Ishikawa (cell line): ENCODE measurements at regions not wholly inside any gene's neighbourhood (a gene's known extent, or its start where the extent isn't known, plus 50 kb on each side); places are given as distances from the start of the nearest gene placed in this dataset.

Experiments used
- CEBPB ChIP-seq: IDR thresholded peaks from 2 replicates; pipeline ENCODE4 v1.6.1; 2012
- CREB1 ChIP-seq: IDR thresholded peaks from 2 replicates; pipeline ENCODE4 v1.6.1; 2012; ENCODE audit warnings: low read depth
- EGR1 ChIP-seq: IDR thresholded peaks from 2 replicates; pipeline ENCODE4 v1.6.1; 2012
- EP300 ChIP-seq: IDR thresholded peaks from 2 replicates; pipeline ENCODE4 v1.6.1; 2012; ENCODE audit warnings: borderline replicate concordance
- FOXM1 ChIP-seq: IDR thresholded peaks from 2 replicates; pipeline ENCODE4 v1.6.1; 2012; ENCODE audit warnings: low read depth, borderline replicate concordance
- NFIC ChIP-seq: IDR thresholded peaks from 2 replicates; pipeline ENCODE4 v1.6.1; 2012
- RAD21 ChIP-seq: IDR thresholded peaks from 2 replicates; pipeline ENCODE4 v1.6.1; 2012; ENCODE audit warnings: low read depth
- TAF1 ChIP-seq: IDR thresholded peaks from 2 replicates; pipeline ENCODE4 v1.6.1; 2012; ENCODE audit warnings: low read depth, mild to moderate bottlenecking
- TCF12 ChIP-seq: IDR thresholded peaks from 2 replicates; pipeline ENCODE4 v1.6.1; 2012; ENCODE audit warnings: low read depth
- TEAD4 ChIP-seq: IDR thresholded peaks from 2 replicates; pipeline ENCODE4 v1.6.1; 2012
- USF1 ChIP-seq: IDR thresholded peaks from 2 replicates; pipeline ENCODE4 v1.6.1; 2012
- YY1 ChIP-seq: IDR thresholded peaks from 2 replicates; pipeline ENCODE4 v1.6.1; 2012; ENCODE audit warnings: low read depth
- ZBTB7A ChIP-seq: IDR thresholded peaks from 2 replicates; pipeline ENCODE4 v1.6.1; 2012; ENCODE audit warnings: low read depth
- TF ChIP-seq, protein P1 (sequence below): IDR thresholded peaks from 2 replicates; pipeline ENCODE4 v1.6.1; 2012; ENCODE audit warnings: low read depth, mild to moderate bottlenecking
- TF ChIP-seq, protein P2 (sequence below): IDR thresholded peaks from 2 replicates; pipeline ENCODE4 v1.6.1; 2012

GRCh38 chr2:52959801-52960200 is 807.8 kb upstream of the CHAC2 start:
- TF ChIP-seq USF1 (no peak), TAF1 (no peak), EGR1 (no peak), YY1 (no peak), TCF12 (no peak), FOXM1 (no peak), RAD21 (no peak), NFIC (no peak)
- TF ChIP-seq, protein P1, sequence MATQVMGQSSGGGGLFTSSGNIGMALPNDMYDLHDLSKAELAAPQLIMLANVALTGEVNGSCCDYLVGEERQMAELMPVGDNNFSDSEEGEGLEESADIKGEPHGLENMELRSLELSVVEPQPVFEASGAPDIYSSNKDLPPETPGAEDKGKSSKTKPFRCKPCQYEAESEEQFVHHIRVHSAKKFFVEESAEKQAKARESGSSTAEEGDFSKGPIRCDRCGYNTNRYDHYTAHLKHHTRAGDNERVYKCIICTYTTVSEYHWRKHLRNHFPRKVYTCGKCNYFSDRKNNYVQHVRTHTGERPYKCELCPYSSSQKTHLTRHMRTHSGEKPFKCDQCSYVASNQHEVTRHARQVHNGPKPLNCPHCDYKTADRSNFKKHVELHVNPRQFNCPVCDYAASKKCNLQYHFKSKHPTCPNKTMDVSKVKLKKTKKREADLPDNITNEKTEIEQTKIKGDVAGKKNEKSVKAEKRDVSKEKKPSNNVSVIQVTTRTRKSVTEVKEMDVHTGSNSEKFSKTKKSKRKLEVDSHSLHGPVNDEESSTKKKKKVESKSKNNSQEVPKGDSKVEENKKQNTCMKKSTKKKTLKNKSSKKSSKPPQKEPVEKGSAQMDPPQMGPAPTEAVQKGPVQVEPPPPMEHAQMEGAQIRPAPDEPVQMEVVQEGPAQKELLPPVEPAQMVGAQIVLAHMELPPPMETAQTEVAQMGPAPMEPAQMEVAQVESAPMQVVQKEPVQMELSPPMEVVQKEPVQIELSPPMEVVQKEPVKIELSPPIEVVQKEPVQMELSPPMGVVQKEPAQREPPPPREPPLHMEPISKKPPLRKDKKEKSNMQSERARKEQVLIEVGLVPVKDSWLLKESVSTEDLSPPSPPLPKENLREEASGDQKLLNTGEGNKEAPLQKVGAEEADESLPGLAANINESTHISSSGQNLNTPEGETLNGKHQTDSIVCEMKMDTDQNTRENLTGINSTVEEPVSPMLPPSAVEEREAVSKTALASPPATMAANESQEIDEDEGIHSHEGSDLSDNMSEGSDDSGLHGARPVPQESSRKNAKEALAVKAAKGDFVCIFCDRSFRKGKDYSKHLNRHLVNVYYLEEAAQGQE = no peak

- TF ChIP-seq, protein P2, sequence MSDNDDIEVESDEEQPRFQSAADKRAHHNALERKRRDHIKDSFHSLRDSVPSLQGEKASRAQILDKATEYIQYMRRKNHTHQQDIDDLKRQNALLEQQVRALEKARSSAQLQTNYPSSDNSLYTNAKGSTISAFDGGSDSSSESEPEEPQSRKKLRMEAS = no peak
- no peak for TF ChIP-seq TAF1
- TF ChIP-seq CREB1 = no peak
- TF ChIP-seq TEAD4 = no peak
Measured at GRCh38 chr2:52956766-52957165, 810.8 kb upstream of the CHAC2 start.

DNA sequence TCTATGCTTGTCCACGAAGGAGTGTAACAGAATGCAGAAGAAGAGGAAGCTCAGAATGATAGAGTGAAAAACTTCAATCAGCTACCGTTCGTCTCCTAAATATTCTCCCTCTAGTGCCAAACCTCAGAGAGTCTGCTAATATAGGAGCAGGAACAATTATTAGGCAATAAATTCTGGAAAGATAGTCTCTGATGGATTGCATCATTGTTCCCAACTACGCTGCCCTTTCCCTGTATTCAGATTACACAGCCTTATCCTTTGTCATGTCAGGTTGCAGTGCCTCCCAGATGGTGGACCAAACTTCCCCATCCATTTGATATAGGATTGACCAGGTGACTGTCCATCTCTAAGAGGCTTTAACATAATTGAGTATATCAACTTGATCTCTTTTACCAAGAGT is 811.5 kb upstream of the CHAC2 start:
- TF ChIP-seq TAF1 = no peak
- TF ChIP-seq USF1 = no peak
- TF ChIP-seq ZBTB7A = no peak
- no peak for TF ChIP-seq YY1
- TF ChIP-seq CEBPB = no peak

DNA sequence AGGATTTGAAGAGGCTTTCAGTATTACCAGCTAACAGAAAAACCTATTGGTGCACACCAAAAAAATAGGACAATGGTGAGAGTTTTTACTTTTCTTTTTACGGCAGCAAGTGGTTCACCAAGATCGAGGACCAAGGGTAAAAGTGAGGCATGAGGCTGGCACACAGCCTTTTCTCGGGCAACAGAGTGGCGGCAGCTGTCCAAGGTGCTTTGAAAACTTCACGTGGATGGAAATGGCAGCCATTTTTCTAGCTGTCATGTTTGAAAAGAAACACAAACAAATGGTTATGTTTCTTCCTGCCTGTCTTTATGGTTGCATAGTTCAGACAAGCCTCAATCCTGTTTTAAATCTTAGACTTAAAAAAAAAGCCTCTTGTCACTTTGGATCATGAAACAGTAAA is 812.5 kb upstream of the CHAC2 start:
- no peak for TF ChIP-seq EGR1
- TF ChIP-seq ZBTB7A = no peak
- no peak for TF ChIP-seq TAF1
- TF ChIP-seq EP300 = no peak
- TF ChIP-seq FOXM1 = no peak
- TF ChIP-seq TEAD4 = no peak
- TF ChIP-seq USF1 = no peak
- TF ChIP-seq, protein P1 = peak; percentile 79
- no peak for TF ChIP-seq TCF12
- TF ChIP-seq CEBPB = no peak
- TF ChIP-seq, protein P2 = peak; percentile 35; the same call in 1 of the 2 replicates
- TF ChIP-seq NFIC = no peak
- no peak for TF ChIP-seq RAD21
- TF ChIP-seq YY1 = peak; percentile 51; the same call in 1 of the 2 replicates
- TF ChIP-seq CREB1 = no peak

DNA sequence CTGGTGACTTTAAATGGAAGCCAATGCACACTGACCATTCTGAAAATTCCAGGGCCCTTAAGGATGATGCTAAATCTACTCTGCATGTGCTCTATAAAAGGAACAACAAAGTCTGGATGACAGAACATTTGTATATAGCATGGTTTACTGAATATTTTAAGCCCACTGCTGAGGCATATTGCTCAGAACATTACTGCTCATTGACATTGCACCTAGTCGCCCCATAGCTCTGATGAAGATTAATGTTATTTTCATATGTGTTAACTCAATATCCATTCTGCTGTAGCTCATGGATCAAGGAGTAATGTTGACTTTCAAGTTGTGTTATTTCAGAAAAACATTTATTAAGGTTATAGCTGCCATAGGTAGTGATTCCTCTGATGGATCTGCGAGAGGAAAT is 827.5 kb upstream of the CHAC2 start:
- TF ChIP-seq EGR1 (no peak), CREB1 (no peak), TEAD4 (no peak)

DNA sequence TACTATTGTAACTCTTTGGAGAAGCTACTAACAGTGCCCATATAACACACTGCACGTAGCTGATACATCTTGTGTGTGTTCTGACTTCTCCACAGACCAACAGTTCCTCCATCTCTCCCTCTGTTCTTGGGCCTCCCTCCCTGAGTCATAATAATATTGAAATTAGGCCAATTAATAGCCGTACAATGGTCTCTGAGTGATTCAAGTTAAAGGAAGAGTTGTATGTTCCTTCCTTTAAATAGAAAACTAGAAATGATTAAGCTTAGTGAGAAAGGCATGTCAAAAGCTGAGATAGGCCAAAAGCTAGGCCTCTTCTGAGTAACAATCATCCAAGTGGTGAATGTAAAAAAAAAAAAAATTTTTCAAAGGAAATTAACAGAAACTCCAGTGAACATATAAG is 828.4 kb upstream of the CHAC2 start:
- no peak for TF ChIP-seq RAD21
- no peak for TF ChIP-seq TAF1
- no peak for TF ChIP-seq TCF12
- TF ChIP-seq TEAD4 = no peak
- TF ChIP-seq EGR1 = no peak
- TF ChIP-seq EP300 = no peak
- no peak for TF ChIP-seq FOXM1
- no peak for TF ChIP-seq CEBPB
- TF ChIP-seq CREB1 = no peak
- no peak for TF ChIP-seq NFIC
- no peak for TF ChIP-seq ZBTB7A
- no peak for TF ChIP-seq USF1
- TF ChIP-seq, protein P1 = no peak
- TF ChIP-seq YY1 = no peak
- TF ChIP-seq, protein P2 = no peak
